ENCODE measurements at regions not wholly inside any gene's neighbourhood (a gene's known extent, or its start where the extent isn't known, plus 50 kb on each side); places are given as distances from the start of the nearest gene placed in this dataset.

- TF ChIP-seq CTCF (IDR thresholded peaks at IDR 0.05) (no peak), ZFX (IDR thresholded peaks at IDR 0.05; ENCODE audit: borderline replicate concordance) (no peak)
Measured at GRCh38 chr3:16114930-16115329, 59.5 kb upstream of the GALNT15 start.

All from 22Rv1 (cell line).